IMR-90 (cell line): ENCODE measurements at regions not wholly inside any gene's neighbourhood (a gene's known extent, or its start where the extent isn't known, plus 50 kb on each side); places are given as distances from the start of the nearest gene placed in this dataset.

Experiments
- ATAC-seq: fragments of 200-7000 bp; cut with Tn5 transposase; 2 replicates; pipeline ENCODE4 v1.9.1; 2020; ENCODE audit warnings: low read depth, mild to moderate bottlenecking, moderate library complexity
- BruUV-seq: library from RNA; stranded (reverse); fragments of 400-500 nt; replicated peaks from 2 replicates; lab custom pipeline; 2021; lab: Mats Ljungman, UMichigan
- CTCF ChIA-PET: fragments of 300-600 bp; formaldehyde crosslinking; extraction: SDS; loops from one replicate; lab custom pipeline; 2021; ENCODE audit warnings: antibody characterized with exemption; lab: Yijun Ruan, JAX
- POLR2A ChIA-PET: fragments of 300-600 bp; sonication (Branson Sonifier 250); formaldehyde crosslinking; loops from one replicate; lab custom pipeline; 2022; ENCODE audit warnings: antibody characterized with exemption; ENCODE audit not compliant: unreplicated experiment; lab: Charles Lee
- DNase-seq: peaks from one replicate; pipeline ENCODE4 v3.0.0; 2013
- H2AFZ ChIP-seq: replicated peaks from 2 replicates; pipeline ENCODE3; 2013; ENCODE audit warnings: low read length, mild to moderate bottlenecking; ENCODE audit not compliant: poor library complexity
- H2AK5ac ChIP-seq: 2 replicates; pipeline ENCODE4 v1.6.1; 2013; ENCODE audit warnings: low read depth, low read length, inconsistent platforms
- H2AK9ac ChIP-seq: replicated peaks from 2 replicates; pipeline ENCODE3; 2013; ENCODE audit warnings: mild to moderate bottlenecking, low read depth, low read length, moderate library complexity; ENCODE audit not compliant: poor library complexity
- H2BK120ac ChIP-seq: 2 replicates; pipeline ENCODE4 v1.6.1; 2013; ENCODE audit warnings: low read depth, low read length, inconsistent platforms
- H2BK15ac ChIP-seq: 3 replicates; pipeline ENCODE4 v1.6.1; 2013; ENCODE audit warnings: low read depth, low read length, inconsistent platforms
- H2BK20ac ChIP-seq: 2 replicates; pipeline ENCODE4 v1.6.1; 2013; ENCODE audit warnings: low read depth, mild to moderate bottlenecking, inconsistent platforms, low read length, moderate library complexity
- H2BK5ac ChIP-seq: 2 replicates; pipeline ENCODE4 v1.6.1; 2013; ENCODE audit warnings: mild to moderate bottlenecking, low read depth, low read length, inconsistent platforms; ENCODE audit not compliant: poor library complexity, severe bottlenecking
- H3K14ac ChIP-seq: replicated peaks from 2 replicates; pipeline ENCODE4 v1.6.1; 2013; ENCODE audit warnings: low read depth, low read length, inconsistent platforms
- H3K18ac ChIP-seq: 2 replicates; pipeline ENCODE4 v1.6.1; 2013; ENCODE audit warnings: low read depth, low read length, control low read depth
- H3K23ac ChIP-seq: 2 replicates; pipeline ENCODE4 v1.6.1; 2013; ENCODE audit warnings: low read depth, low read length, inconsistent platforms
- H3K27ac ChIP-seq: 2 replicates; pipeline ENCODE4 v1.5.1; 2013; ENCODE audit warnings: mild to moderate bottlenecking, control low read depth, low read length; ENCODE audit not compliant: insufficient read depth
- H3K27me3 ChIP-seq: 2 replicates; pipeline ENCODE4 v1.6.1; 2013; ENCODE audit warnings: low read length; ENCODE audit not compliant: control insufficient read depth, insufficient read depth
- H3K36me3 ChIP-seq: 2 replicates; pipeline ENCODE4 v1.6.1; 2013; ENCODE audit warnings: low read length, mixed read lengths; ENCODE audit not compliant: control insufficient read depth, insufficient read depth
- H3K4ac ChIP-seq: 2 replicates; pipeline ENCODE4 v1.6.1; 2013; ENCODE audit warnings: low read depth, low read length, inconsistent platforms
- H3K4me1 ChIP-seq: 2 replicates; pipeline ENCODE4 v1.6.1; 2013; ENCODE audit warnings: low read length, mixed read lengths; ENCODE audit not compliant: control insufficient read depth, insufficient read depth
- H3K4me2 ChIP-seq: 2 replicates; pipeline ENCODE4 v1.6.1; 2013; ENCODE audit warnings: low read depth, mild to moderate bottlenecking, control low read depth, low read length, moderate library complexity
- H3K4me3 ChIP-seq: 2 replicates; pipeline ENCODE4 v1.5.1; 2013; ENCODE audit warnings: low read depth, mild to moderate bottlenecking, control low read depth, low read length, moderate library complexity; ENCODE audit not compliant: insufficient read depth
- H3K56ac ChIP-seq: 2 replicates; pipeline ENCODE4 v1.6.1; 2013; ENCODE audit warnings: low read length, inconsistent platforms; ENCODE audit not compliant: insufficient read depth; ENCODE audit errors: extremely low read depth
- H3K79me1 ChIP-seq, 2 experiments: 2 replicates each; pipeline ENCODE4 v1.6.1; 2013; ENCODE audit warnings: low read length in 2 of 2, inconsistent platforms in 1 of 2, low read depth in 1 of 2
- H3K9ac ChIP-seq: 2 replicates; pipeline ENCODE4 v1.6.1; 2013; ENCODE audit warnings: low read depth, low read length, control low read depth
- H3K9me1 ChIP-seq: 2 replicates; pipeline ENCODE4 v1.6.1; 2013; ENCODE audit warnings: low read length, inconsistent platforms; ENCODE audit not compliant: insufficient read depth
- H3K9me3 ChIP-seq: 2 replicates; pipeline ENCODE4 v1.6.1; 2013; ENCODE audit warnings: low read length; ENCODE audit not compliant: control insufficient read depth, insufficient read depth
- H4K20me1 ChIP-seq: 2 replicates; pipeline ENCODE4 v1.6.1; 2013; ENCODE audit warnings: low read length, inconsistent platforms; ENCODE audit not compliant: insufficient read depth
- H4K5ac ChIP-seq: 2 replicates; pipeline ENCODE4 v1.6.1; 2013; ENCODE audit warnings: mild to moderate bottlenecking, low read depth, low read length, control low read depth
- H4K8ac ChIP-seq, 2 experiments: 2 replicates each; pipeline ENCODE4 v1.6.1; 2013; ENCODE audit warnings: low read depth in 2 of 2, low read length in 2 of 2, control low read depth in 1 of 2, inconsistent platforms in 1 of 2
- H4K91ac ChIP-seq: 2 replicates; pipeline ENCODE4 v1.6.1; 2013; ENCODE audit warnings: low read depth, low read length, inconsistent platforms; ENCODE audit not compliant: insufficient read depth
- FOS ChIP-seq: fragments of 150-350 bp; IDR thresholded peaks from 2 replicates; pipeline ENCODE4 v1.6.1; 2016; ENCODE audit warnings: low read depth, low read length
- MAZ ChIP-seq: IDR thresholded peaks from 2 replicates; pipeline ENCODE4 v1.6.1; 2012; ENCODE audit warnings: low read depth, mild to moderate bottlenecking, low read length, improper control_type of control experiment, moderate library complexity, borderline replicate concordance
- POLR2A ChIP-seq: IDR thresholded peaks from 2 replicates; pipeline ENCODE4 v1.6.1; 2012; ENCODE audit warnings: mild to moderate bottlenecking, low read depth, low read length
- RCOR1 ChIP-seq: IDR thresholded peaks from 2 replicates; pipeline ENCODE4 v1.6.1; 2012; ENCODE audit warnings: mild to moderate bottlenecking, low read length, improper control_type of control experiment; ENCODE audit not compliant: insufficient replicate concordance
- RFX5 ChIP-seq: IDR thresholded peaks from 2 replicates; pipeline ENCODE4 v1.8.0; 2012; ENCODE audit warnings: low read depth, mild to moderate bottlenecking, low read length, moderate library complexity
- SMC3 ChIP-seq: fragments of 150-350 bp; IDR thresholded peaks from 2 replicates; pipeline ENCODE4 v1.6.1; 2016; ENCODE audit warnings: low read depth, mild to moderate bottlenecking, antibody characterized with exemption, low read length, moderate library complexity
- dilution Hi-C: fragments of 300-500 bp; cut with HindIII; formaldehyde crosslinking; loops from one replicate; pipeline ENCODE4 v1.14.3; 2018; ENCODE audit warnings: low sequenced_read_pairs; ENCODE audit not compliant: unreplicated experiment
- in situ Hi-C: fragments of 300-500 bp; cut with MboI; formaldehyde crosslinking; loops from 3 replicates; pipeline ENCODE4 v1.14.3; 2019; ENCODE audit warnings: low sequenced_read_pairs, inconsistent platforms, mixed read lengths
- intact Hi-C: fragments of 100-400 bp; cut with micrococcal nuclease; formaldehyde crosslinking; loops from 2 replicates; pipeline ENCODE4 v1.10.0; 2022
- TF ChIP-seq, protein P1 (sequence below): fragments of 150-350 bp; IDR thresholded peaks from 2 replicates; pipeline ENCODE4 v1.6.1; 2016; ENCODE audit warnings: low read depth, mild to moderate bottlenecking, low read length, moderate library complexity, borderline replicate concordance

DNA sequence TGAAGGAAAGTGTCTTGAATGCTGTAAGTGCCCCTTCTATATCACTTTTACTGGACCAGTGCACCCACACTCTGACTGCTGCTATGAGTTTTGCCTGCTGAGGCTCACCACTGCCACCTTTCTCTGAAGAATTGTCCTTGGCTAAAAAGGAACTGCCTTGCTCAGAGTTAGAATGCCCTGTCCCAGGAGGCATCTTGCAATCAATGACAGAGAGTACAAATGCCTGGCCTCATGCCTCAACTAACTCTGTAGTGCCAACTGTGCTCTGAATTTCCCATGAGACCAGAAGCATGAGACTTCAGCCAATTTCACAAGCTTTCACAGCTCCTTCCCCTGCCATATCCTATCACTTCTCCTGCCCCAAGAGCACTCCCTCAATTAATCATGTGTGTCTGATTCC is 569.7 kb downstream of the ZNF608 start:
- ATAC-seq = no peak

More for the DNA sequence above, 569.7 kb downstream of the ZNF608 start:
- Histone ChIP-seq H3K4ac (no peak overlapping the region), H2BK120ac (no peak overlapping the region), H3K18ac (no peak overlapping the region), H3K4me1 (peaks cover 2% of the 10 kb centered on the region; the same call in 1 of the 2 replicates), H3K27me3 (no peaks in the 10 kb centered on the region), H3K4me2 (no peak overlapping the region), H2BK15ac (no peak overlapping the region), H4K91ac (no peak overlapping the region), H2AK9ac (no peak overlapping the region), H4K8ac (no peak overlapping the region), H3K9me1 (no peaks in the 10 kb centered on the region), H2BK5ac (no peak overlapping the region), H3K4me3 (no peak overlapping the region), H3K14ac (no peak overlapping the region; the same call in 1 of the 2 replicates), H2AFZ (no peak overlapping the region), H3K79me1 (no peaks in the 10 kb centered on the region), H3K56ac (no peak overlapping the region), H3K36me3 (no peaks in the 10 kb centered on the region), H2BK20ac (no peak overlapping the region), H3K27ac (no peak overlapping the region), H4K20me1 (no peaks in the 10 kb centered on the region), H3K9me3 (peaks cover 2% of the 10 kb centered on the region; the same call in 1 of the 2 replicates), H2AK5ac (no peak overlapping the region), H3K9ac (no peak overlapping the region), H4K5ac (no peak overlapping the region), H3K23ac (no peak overlapping the region)
- no TSS peak for BruUV-seq
- in situ Hi-C loops = no loop called here
- POLR2A ChIA-PET = no interaction called here
- CTCF ChIA-PET = no interaction called here
- no peak for DNase-seq
- dilution Hi-C loops = no loop called here
- intact Hi-C loops = no loop called here
- no peak for TF ChIP-seq FOS
- no peak for TF ChIP-seq RCOR1
- TF ChIP-seq, protein P1, sequence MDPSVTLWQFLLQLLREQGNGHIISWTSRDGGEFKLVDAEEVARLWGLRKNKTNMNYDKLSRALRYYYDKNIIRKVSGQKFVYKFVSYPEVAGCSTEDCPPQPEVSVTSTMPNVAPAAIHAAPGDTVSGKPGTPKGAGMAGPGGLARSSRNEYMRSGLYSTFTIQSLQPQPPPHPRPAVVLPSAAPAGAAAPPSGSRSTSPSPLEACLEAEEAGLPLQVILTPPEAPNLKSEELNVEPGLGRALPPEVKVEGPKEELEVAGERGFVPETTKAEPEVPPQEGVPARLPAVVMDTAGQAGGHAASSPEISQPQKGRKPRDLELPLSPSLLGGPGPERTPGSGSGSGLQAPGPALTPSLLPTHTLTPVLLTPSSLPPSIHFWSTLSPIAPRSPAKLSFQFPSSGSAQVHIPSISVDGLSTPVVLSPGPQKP = no peak
- TF ChIP-seq POLR2A = no peak
- no peak for TF ChIP-seq MAZ
- no peak for TF ChIP-seq SMC3
- TF ChIP-seq RFX5 = no peak
